GM21390 (cell line): ENCODE measurements at regions not wholly inside any gene's neighbourhood (a gene's known extent, or its start where the extent isn't known, plus 50 kb on each side); places are given as distances from the start of the nearest gene placed in this dataset.

Experiments used
- ATAC-seq: cut with Tn5 transposase; IDR thresholded peaks from one replicate; pipeline ENCODE4 v1.9.1; 2021; ENCODE audit not compliant: unreplicated experiment

DNA sequence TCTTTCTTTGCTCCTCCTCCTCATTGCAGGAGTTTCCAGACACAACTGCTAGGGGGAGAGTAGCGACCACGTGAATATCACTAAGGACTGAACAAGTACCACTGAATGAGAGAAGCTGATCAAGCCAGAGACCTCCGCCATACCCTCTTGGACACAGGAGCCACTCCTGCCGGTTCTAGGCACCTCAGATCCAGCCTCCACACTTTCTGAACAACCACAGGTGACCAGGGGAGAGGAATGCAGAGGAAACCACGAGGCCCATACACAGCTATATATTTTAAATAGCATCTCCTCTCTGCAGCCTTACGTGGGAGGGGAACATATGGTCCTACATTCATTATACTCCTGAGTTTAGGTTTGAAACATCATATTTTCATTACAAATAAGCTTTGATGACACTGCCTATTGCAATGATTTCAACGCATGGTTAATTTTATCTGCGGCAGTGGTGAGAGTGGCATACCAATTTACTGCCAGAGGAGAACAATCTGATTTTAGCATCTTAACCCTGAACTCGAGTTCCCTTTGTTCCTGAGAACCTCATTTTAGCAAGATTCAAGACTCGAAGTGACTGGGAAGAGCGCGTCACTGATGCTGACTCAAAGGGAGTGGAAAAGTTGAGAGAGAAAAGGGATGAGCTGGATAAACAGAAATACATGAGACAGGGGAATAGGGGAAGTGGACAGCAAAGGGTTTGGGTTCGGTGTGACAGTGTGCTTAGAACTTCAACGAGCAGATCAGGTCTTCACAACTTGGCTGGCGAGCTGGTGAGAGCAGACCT, 231.7 kb upstream of the PPARGC1A start:
- ATAC-seq, result no peak

DNA sequence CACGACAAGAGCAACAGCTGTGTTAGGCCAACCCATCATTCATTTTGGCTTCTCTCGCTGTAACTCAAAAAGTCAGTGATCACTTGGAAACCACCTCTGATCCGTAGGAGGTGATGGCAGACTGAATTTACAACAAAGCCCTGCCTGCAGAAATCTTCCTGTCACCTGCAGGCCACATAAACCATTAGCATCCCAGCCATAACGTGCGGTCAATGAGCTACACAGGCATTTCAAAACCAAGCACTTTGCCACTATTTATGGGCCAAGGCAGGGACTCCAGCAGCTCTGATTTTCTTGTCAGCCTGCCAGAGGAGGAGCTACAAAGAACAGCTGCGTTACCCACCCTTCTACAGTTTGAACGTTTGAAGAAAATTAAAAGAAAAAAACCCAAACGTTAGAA, 228.1 kb upstream of the PPARGC1A start:
- no peak for ATAC-seq

DNA sequence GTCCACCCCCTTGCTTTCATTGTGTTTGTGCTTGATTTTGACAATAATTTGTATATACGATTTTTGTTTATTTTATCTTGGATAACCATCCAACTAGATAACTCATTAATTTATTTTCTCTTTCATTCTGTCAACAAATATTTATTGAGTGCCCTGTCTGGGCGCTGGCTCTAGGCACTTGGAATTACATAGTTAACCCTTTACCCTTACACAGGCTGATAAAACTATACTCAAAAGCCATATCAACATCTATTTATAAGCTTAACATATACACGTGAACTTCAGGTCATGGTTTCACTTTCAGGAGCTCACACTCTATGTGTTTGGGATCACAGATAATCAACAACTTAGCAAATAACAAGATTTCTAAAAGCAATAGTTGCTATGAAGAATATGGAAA, 226.3 kb upstream of the PPARGC1A start:
- no peak for ATAC-seq

DNA sequence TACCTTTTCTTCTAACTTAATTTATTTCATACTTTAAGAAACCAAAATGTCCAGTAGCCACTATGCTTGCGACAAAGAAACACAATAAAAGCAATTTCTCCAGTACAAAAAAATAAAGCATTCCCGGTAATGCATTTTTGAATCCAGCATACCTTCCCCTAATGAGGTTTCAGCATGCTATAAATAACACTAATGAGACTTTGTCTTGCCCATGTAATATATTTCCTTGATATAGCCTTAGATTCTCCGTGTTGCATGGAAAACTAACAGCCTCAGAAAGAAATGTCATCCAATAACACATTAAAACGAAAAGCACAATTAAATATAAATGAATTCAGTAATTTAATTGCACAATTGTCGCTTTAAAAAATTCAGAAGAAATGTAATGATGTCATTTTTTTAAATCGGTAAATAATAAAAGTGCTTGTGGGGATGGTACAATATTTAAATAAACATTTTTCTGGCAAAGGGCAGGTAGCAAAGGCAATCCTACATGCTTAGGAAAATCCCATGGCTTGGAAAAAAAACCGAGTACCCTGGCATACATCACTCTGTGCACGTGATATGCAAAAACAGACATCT, 225.2 kb upstream of the PPARGC1A start:
- ATAC-seq, result no peak

DNA sequence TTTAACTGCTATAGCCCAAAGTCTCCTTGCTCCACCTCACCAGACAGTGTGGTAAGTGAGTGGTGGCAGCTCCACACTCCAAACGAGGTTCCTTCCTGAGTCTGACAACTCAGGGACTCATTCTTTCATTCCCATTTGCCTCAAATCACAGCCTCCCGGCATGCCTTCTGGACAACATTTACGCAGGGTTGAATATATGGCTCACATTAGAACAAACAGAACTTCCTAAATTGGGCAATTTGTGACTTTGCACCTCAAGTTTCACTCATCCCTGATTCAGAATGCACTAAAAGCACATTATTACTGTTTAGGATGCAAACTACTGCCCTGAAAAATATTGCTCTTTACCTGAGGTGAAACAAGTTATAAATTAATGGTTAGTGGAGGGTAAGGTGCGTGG, 224.6 kb upstream of the PPARGC1A start:
- ATAC-seq, result no peak

DNA sequence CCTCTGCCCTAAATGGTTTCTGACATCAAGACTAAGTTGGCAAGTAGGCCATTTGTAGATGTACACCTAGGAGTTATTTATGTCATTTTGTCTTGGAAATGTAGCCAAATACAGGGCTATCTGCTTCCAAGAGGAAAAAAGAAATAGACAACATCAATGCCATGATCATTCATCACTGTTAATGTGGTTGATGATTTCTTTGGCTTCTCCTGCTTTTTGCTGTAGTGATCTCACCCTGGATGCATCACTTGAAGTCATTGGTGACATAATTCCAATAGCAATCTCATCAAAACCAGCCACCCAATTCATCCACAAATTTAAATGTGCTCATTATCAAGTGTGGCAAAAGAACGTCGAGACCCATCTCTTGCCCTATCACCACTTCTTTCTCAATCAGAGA, 222.6 kb upstream of the PPARGC1A start:
- no peak for ATAC-seq

DNA sequence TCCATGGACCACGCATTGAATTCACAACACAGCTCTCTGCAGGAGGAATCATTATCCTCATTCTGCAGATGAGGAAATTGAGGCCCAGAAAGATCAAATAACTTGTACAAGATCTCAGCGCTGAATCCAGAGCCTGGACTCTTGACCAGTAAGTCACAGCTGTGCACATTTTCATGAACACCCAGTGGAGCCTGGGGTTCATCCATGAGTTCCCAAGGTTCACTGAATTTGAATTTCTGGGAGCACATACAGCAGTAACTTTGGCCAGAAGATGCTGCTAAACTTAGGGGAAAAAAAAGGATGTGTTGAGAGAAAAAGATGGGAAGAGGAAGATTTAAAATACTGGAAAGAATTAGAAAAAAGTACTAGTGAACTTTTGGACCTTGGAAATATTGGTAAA, 218.7 kb upstream of the PPARGC1A start:
- ATAC-seq, result no peak

DNA sequence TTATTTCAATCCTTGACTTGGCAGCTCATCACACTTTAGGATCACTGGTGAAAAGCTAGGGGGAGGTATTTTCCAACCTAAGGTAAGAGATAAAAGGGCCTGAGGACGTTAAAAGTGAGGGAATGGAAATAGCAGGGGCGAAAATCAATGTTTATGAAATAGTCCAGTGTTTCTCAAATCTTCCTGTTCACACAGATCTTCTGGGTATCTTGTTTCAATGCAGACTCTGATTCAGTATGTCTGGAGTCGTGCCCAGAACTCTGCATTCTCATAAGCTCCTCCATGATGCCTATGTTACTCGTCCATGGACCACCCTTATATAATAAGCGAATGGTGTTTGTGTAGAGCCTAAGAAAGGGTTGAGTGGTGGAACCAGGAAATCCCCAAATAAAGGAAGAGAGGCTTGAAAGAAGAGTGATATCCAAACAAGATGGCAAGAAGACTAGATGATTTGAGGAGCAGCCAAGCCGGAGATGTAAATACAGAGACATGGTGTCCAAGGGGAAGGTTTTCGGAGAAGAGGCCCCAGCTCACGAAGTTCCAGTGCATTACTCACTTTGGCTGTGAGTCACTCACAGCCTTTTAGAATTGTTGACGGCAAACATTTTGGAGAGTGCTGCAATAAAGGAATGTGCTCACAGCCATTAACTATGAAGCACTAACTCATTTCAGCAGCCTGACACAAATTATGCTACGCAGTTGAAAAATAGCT, 215.6 kb upstream of the PPARGC1A start:
- ATAC-seq, result no peak

DNA sequence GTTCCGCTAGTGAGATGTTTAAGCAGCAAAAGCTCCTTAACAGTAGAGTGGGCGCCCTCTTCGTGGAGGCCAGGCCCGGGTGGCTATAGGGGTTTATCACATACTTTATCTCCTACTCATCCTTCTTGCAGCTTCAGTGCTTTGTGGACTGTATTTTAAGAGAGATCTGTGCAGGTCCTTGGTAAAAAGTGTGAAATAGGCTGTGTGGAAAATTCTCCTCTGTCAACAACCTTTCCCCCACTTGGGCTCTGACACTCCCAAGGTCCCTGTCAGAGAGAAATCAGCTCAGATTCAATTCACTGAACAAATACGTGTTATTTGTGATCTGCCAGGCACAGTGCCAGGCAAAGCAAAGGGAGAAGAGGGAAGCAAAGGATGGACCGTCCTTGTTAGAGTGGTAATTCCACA, 214.3 kb upstream of the PPARGC1A start:
- ATAC-seq, result no peak

DNA sequence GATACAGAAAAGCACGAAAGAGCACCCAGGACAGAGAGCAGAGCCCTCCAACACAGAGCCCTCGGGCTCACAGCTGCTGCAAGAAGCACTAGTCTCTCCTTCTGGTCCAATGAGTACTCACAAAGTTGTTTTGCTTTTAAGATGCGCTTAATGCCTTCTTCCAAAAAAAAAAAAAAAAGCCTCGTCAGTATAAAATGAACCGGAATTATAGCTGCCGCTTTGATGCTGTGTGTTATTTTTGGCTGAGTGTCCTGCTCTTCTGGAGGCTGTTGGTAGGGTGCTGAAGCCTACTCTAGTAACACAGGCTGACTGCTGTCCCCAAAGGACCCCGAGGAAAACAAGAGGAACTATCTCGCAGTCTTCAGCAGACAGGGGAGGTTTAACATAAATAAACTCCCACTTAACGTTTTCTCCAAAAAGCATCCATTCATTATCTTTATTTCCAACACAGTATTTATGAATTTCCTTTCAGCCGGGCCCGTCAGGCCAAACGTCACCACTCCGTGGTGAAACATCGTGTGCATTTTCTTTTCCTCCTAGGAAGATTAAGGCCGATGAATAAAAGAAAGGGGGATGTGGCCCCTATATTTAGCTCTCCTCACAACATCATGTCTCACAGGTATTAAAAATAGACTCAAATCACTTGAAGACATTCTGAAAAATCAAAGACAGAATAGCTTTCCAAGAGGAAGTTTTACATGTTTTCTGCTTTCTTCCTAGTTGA, 213.7 kb upstream of the PPARGC1A start:
- no peak for ATAC-seq

DNA sequence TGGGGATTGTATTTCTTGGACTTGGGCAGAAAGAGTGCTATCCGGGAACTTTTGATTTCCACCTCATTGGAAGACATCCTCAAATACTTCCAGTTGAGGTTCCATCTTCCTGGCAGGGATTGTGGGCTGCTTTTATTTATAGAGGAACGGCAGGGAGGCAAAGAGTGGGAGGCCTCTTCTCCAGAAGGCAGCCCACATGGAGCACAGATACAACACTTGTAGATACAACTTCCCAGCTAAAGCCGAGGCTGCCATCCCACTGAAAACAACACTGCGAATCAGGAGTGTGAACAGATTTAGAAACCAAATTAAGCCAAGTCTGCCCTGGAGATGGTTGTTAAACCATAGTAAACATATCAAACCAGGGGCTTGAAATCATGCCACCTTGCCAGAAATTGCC, 212.8 kb upstream of the PPARGC1A start:
- no peak for ATAC-seq

DNA sequence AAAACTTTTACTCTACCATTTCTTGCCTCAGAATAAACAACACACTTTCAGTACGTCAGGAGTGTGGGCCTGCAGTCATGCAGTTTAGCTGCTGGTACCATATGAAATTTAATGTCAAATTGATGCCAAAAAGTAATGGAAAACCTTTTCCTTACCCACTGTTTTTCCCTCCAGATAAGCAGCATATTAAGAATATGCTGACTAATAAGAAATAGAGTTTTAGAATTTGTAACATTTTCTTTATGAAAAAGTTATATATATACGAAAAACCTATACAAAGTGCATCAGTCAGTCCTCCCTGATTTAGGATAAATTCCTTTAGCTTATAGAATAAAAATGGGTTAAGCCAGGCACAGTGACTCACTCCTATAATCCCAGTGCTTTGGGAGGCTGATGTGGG, 206.8 kb upstream of the PPARGC1A start:
- ATAC-seq, result no peak

DNA sequence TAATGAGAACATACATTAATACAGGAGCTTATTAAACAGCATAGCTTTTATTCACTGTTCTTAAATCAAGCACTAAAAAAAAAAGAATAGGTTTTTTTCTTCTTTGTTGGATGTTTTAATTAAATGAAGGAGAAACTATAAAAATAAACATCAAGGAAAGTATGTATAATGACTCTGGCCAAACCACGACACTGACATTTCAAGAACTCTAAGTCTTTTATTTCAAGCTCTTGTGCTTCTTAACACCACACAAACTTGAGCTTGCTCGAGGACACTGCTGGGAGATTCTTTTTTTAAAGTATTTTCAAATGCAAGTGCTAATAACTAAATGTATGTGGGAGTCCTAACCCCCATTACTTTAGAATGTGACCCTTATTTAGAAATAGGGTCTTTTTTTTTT, 204.9 kb upstream of the PPARGC1A start:
- no peak for ATAC-seq

DNA sequence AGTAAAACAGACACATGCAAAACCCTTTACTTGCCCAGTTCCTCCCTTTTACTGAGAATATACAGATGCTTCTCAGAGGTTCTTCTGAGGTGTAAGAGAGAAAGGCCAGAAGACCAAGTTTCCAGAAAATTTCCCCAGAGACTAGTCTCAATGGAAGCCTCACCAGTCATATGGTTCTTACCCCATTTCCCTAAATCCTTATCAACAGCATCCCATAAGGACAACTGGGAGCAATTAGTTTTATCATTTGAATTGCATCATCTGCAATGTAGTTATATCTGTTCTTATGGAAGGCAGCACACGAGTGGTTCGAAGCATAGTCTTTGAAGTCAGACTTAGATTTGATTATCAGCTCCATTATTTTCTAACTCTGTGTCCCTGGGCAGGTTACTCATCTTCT, 203.6 kb upstream of the PPARGC1A start:
- ATAC-seq, result no peak

DNA sequence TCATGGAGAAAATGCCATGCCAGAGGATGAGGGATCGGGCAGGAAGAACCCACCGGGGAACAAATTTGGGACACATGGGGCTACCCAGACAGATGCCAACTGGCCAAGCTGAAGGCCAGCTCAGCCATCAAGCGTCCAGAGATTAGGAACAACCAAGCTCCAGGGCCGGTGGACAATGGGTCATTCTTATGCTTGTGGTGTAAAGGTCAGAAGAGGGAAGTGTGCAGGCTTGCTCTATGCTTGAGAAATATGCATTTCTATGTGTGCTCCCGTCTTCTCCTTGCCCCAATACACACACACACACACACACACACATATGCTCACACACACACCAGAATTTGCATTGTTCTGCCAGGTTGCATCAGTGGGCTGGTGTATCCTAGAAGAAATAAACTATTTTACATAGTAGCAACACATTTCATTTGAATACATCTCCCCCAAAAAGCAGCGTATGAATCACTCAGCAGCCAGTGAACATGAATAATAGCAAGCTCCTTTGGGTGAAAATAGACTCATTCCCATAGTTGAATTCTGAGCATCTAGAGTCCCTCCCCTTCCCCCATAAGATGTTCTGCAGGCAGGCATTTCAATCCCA, 201.9 kb upstream of the PPARGC1A start:
- no peak for ATAC-seq

DNA sequence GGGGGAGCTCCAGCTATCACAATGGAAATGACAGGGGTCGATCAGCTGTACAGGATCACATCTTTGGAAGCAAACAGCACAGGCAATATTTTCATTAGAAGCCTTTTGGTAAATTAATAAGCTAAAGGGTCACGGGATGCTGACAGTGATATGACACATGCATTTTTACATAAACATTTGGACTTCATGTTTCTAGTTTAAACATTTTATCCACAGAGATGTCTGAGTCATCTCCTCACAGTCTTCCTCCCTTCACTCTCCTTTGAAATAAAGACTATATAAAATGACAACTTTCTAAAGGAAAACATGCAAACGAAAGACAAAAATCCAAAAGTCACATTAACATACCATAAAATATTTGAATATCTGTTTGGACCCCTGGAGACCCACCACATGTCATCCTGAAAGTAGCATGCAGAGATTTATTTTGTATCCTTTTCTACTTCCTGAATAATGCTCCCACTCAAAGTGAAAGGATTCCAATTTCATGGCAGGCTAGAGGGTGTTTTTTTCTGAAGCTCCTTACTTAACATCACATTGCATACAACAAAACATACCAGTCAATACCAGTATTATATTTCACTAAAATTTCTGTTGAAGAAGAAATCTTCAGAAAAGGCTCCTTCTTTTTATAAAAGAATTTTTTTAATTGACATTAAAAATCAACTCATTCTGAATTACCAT, 200.1 kb upstream of the PPARGC1A start:
- ATAC-seq, result no peak

DNA sequence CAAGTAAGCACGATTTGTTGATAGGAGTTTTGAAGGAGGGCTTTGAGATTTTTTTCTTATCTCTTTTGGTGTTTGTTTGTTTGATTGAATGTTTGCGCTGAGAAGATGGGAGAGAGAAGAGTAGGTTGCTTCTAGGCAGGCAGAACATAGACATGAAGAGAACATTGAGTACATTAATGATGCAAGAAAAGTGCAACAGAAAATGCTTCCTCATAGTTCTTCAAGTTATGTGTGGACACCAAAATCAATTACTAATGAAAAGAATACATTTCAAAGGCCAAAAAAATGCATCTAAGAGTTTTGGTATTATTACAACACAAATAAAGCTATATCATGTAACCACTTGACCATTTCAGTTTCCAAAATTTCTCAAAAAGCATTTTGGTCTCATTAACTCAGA, 191.0 kb upstream of the PPARGC1A start:
- no peak for ATAC-seq

DNA sequence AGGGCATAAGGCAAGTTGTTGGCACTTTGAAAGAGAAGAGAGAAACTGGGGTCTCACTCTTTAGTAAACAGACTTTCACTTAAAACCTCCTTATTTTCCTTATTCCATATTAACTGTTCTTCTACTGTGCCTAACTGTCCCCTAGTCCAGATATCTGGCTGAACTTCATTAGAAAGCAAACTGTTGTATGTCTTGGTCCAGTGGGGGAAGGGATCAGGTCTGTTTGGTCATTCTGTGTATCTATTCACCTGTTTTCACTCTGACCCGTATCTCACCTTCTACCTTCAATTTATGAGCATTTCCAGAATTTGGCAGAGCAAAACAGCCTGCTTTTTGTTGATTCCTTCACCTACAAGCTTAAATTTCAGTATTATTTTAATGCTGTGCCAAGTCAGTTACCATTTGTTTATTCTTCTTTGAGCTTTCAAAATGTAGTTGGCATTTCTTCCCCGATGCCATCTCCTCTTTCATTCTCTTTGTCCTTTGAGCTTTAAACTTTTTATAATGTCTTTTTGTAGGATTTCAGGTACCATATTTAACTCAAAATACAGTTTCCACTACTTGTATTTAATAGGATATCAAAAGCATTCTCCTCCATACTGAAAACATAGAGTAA, 188.6 kb upstream of the PPARGC1A start:
- ATAC-seq, result no peak

DNA sequence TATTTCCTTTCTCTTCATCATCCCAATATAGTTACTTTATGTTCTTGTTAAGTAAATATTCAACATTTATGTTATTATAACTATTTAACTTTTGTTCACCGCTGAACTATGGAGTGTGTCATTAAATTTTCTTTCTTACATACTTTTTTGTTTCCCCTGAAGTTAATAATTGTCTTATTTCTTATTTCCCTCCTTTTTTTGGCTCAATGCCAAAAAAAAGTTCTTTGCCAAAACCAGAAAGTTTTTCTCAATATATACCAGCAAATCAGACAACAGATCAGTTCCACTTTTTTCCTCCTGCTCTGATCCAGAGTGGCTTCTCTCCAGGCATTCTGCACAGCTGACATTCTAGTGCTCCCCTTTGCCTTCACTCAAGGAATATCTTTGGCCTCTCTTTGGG, 187.0 kb upstream of the PPARGC1A start:
- no peak for ATAC-seq

DNA sequence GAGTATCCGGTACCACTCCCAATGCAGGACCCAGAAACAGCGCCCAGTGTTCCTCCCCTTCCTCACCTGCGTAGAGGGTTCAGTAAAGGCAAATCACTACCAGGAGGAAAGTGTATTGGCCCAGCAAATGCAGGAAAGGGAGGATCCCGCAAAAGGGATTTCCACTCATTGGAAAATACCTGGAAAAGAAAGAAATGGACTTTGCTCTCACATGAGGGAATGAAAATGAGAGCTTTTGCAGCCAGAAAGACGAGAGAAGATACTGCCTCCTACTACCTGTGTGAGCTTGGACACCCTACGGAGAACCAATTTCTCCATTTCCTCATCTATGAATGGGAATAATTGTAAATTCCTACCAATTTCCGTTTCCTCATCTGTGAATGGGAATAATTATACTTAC, 184.1 kb upstream of the PPARGC1A start:
- ATAC-seq, result no peak
